ENCODE measurements at regions not wholly inside any gene's neighbourhood (a gene's known extent, or its start where the extent isn't known, plus 50 kb on each side); places are given as distances from the start of the nearest gene placed in this dataset.
A peak's percentile ranks its signal among the peaks of the same experiment; 100 is the strongest.
"Not testable (repeated sequence)": the region's sequence is repeated elsewhere in the genome, so short reads cannot be mapped to it uniquely, and the experiment has no call there.

DNA sequence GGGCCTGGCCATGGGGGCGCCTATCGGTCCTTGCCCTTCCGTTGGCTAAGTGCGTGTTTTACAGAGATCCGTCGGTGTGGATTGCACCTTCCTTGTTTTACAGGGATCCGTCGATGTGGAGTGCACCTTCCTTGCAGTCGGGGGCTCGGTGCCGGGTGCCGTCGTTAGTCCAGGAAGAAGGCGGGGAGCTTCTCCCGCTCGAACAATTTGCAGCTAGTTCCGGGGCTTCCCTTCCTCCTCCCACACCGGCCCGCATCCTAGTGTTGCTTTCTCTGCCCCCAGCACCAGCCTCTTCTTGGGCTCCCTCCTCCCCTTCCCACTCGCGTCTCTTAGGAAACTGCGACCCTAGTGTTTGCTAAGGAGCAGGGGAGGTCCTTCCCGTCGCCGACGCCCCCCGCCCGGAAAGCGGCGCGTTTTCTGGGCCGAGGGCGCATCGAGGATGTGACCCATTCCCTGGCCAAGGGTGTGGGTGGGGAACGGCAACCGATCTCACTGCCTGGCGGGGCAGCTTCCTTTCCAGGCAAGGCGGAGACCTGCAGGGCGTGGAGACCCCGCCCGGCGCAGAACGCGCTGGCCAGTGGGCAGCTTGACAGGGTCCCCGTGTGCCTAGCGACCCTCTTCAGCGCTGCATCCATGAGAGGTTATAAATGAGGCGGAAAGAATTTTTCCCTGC lies 75.7 kb upstream of the ZNF91 start:
- H3K4me3 ChIP-seq (ENCODE audit: low read length in 3 of 3) = peak overlapping the region; percentile 16 to 54 (median 34)
- peak in 4 of 5 donors; percentile 33 to 51 (median 42) for DNase-seq
- FAIRE-seq = no peak

DNA sequence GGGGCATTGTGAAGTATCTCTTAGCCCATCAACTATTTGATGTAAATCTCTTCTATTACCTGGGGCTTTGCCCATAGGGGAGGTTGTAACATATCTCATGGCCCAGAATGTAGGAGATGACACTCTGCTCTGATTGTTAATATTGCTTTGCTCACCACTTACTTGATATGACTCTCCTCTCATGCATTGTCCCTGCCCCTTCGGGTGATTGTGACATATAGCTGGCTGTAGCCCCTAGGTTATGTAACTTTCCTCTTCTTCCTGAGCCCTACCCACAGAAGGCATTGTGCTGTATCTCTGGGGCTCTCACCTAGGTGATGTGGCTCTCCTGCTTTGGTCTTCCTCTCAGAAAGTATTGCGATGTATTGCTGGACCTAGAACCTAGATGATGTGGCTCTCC lies 69.1 kb upstream of the ZNF91 start:
- H3K4me1 ChIP-seq (ENCODE audit: control insufficient read depth in 2 of 3, insufficient read depth in 2 of 3, low read depth in 1 of 3, low read length in 3 of 3); DNase-seq; H3K27ac ChIP-seq (ENCODE audit: low read depth in 2 of 2, low read length in 2 of 2); FAIRE-seq; intact Hi-C loops (cut with DNase I); H3K36me3 ChIP-seq (ENCODE audit: control insufficient read depth in 2 of 3, insufficient read depth in 3 of 3, low read length in 3 of 3); H3K27me3 ChIP-seq (ENCODE audit: control insufficient read depth, insufficient read depth, low read length); H3K4me3 ChIP-seq (ENCODE audit: low read length in 3 of 3); H3K9me3 ChIP-seq (ENCODE audit: control insufficient read depth in 2 of 3, insufficient read depth in 1 of 3, low read length in 3 of 3); H3K9ac ChIP-seq (ENCODE audit: low read length in 3 of 3): not testable (repeated sequence)

More for the DNA sequence above, 75.7 kb upstream of the ZNF91 start:
- H3K27me3 ChIP-seq (ENCODE audit: control insufficient read depth, insufficient read depth, low read length) = no peaks in the 10 kb centered on the region
- intact Hi-C loops (cut with DNase I) = no loop called here
- TF ChIP-seq CTCF (IDR thresholded peaks at IDR 0.05; ENCODE audit: borderline replicate concordance, extremely low read depth, insufficient read depth) = no peak
- H3K36me3 ChIP-seq (ENCODE audit: control insufficient read depth in 2 of 3, insufficient read depth in 3 of 3, low read length in 3 of 3) = no peaks in the 10 kb centered on the region
- no peak overlapping the region for H3K27ac ChIP-seq (ENCODE audit: low read depth in 2 of 2, low read length in 2 of 2)
- H3K4me1 ChIP-seq (ENCODE audit: control insufficient read depth in 2 of 3, insufficient read depth in 2 of 3, low read depth in 1 of 3, low read length in 3 of 3) = peaks cover 0 to 2% (median 0%) of the 10 kb centered on the region in 3 donors
- no peaks in the 10 kb centered on the region for H3K9me3 ChIP-seq (ENCODE audit: control insufficient read depth in 2 of 3, insufficient read depth in 1 of 3, low read length in 3 of 3)
- no peak overlapping the region for H3K9ac ChIP-seq (ENCODE audit: low read length in 3 of 3)

DNA sequence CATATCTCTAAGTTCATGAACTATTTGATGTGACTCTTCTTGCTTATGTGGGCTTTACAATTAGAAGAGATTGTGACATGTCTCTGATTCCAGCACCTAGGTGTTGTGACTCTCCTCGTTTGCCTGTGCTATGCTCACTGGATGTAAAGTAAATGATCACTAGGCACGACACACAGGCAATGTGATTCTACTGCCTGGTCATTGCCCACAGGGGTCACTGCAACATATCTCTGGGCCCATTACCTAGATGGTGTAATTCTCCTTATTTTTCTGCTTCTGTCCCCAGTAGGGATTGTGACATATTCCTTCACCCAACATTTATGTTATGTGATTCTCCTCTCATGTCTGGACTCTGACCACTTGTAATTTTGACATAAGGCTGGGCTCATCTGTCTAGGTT lies 65.8 kb upstream of the ZNF91 start:
- intact Hi-C loops (cut with DNase I) = no loop called here
- no peak for FAIRE-seq
- peaks cover 0 to 3% (median 0%) of the 10 kb centered on the region in 3 donors for H3K9me3 ChIP-seq (ENCODE audit: control insufficient read depth in 2 of 3, insufficient read depth in 1 of 3, low read length in 3 of 3)

DNA sequence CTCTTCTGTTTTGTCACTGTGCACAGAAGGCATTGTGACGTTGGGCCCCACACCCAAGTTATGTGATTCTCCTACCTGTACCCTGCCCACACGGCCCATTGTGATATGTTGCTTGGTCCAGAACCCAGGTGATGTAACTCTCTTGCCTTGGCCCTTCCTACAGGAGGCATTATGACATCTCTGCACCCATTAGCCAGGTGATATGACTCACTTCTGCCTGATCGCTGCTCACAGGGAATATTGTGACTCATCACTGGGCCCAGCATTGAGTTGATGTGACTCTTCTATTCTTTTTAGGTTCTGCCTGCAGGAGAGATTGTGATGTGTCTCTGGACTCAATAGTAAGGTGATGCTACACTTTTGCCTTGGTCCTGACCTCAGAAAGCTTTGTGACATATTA lies 65.4 kb upstream of the ZNF91 start:
- no peak overlapping the region for H3K9ac ChIP-seq (ENCODE audit: low read length in 3 of 3)
- intact Hi-C loops (cut with DNase I) = no loop called here
- TF ChIP-seq CTCF (IDR thresholded peaks at IDR 0.05; ENCODE audit: borderline replicate concordance, extremely low read depth, insufficient read depth) = no peak
- FAIRE-seq (no peak), DNase-seq (no peak)
- no peak overlapping the region for H3K27ac ChIP-seq (ENCODE audit: low read depth in 2 of 2, low read length in 2 of 2)
- H3K27me3 ChIP-seq (ENCODE audit: control insufficient read depth, insufficient read depth, low read length) = no peaks in the 10 kb centered on the region
- H3K36me3 ChIP-seq (ENCODE audit: control insufficient read depth in 2 of 3, insufficient read depth in 3 of 3, low read length in 3 of 3) = no peaks in the 10 kb centered on the region
- peaks cover 0 to 3% (median 0%) of the 10 kb centered on the region in 3 donors for H3K9me3 ChIP-seq (ENCODE audit: control insufficient read depth in 2 of 3, insufficient read depth in 1 of 3, low read length in 3 of 3)
- H3K4me3 ChIP-seq (ENCODE audit: low read length in 3 of 3) = no peak overlapping the region
- no peaks in the 10 kb centered on the region for H3K4me1 ChIP-seq (ENCODE audit: control insufficient read depth in 2 of 3, insufficient read depth in 2 of 3, low read depth in 1 of 3, low read length in 3 of 3)

More for the DNA sequence above, 65.8 kb upstream of the ZNF91 start:
- H3K27me3 ChIP-seq (ENCODE audit: control insufficient read depth, insufficient read depth, low read length) = no peaks in the 10 kb centered on the region
- TF ChIP-seq CTCF (IDR thresholded peaks at IDR 0.05; ENCODE audit: borderline replicate concordance, extremely low read depth, insufficient read depth) = no peak
- H3K4me1 ChIP-seq (ENCODE audit: control insufficient read depth in 2 of 3, insufficient read depth in 2 of 3, low read depth in 1 of 3, low read length in 3 of 3) = no peaks in the 10 kb centered on the region
- H3K36me3 ChIP-seq (ENCODE audit: control insufficient read depth in 2 of 3, insufficient read depth in 3 of 3, low read length in 3 of 3) = no peaks in the 10 kb centered on the region
- no peak overlapping the region for H3K4me3 ChIP-seq (ENCODE audit: low read length in 3 of 3)
- H3K9ac ChIP-seq (ENCODE audit: low read length in 3 of 3) = no peak overlapping the region
- no peak overlapping the region for H3K27ac ChIP-seq (ENCODE audit: low read depth in 2 of 2, low read length in 2 of 2)
- DNase-seq = no peak
